HepG2 (cell line): ENCODE measurements at regions not wholly inside any gene's neighbourhood (a gene's known extent, or its start where the extent isn't known, plus 50 kb on each side); places are given as distances from the start of the nearest gene placed in this dataset.

Experiments
- ATAC-seq: fragments of 200-7000 bp; cut with Tn5 transposase; 3 replicates; pipeline ENCODE4 v1.9.1; 2020; ENCODE audit warnings: mild to moderate bottlenecking, moderate library complexity
- BruUV-seq: library from RNA; stranded (reverse); fragments of 400-500 nt; replicated peaks from 2 replicates; lab custom pipeline; 2021; lab: Mats Ljungman, UMichigan
- CTCF ChIA-PET: fragments of 300-600 bp; formaldehyde crosslinking; extraction: SDS; loops from one replicate; lab custom pipeline; 2021; ENCODE audit warnings: low total read pairs, inconsistent platforms, low intra/inter-chr PET ratio; lab: Yijun Ruan, JAX
- POLR2A ChIA-PET: fragments of 350-600 bp; sonication (Branson Sonifier 250); formaldehyde crosslinking; loops from one replicate; lab custom pipeline; 2020; ENCODE audit warnings: antibody characterized with exemption, inconsistent platforms; lab: Yijun Ruan, JAX
- DNase-seq: peaks from one replicate; pipeline ENCODE4 v3.0.0-alpha.2; 2015; ENCODE audit warnings: low spot score
- FAIRE-seq: peaks from 3 replicates; lab custom pipeline; 2011; peaks lifted over from hg19 to GRCh38; lab: Jason Lieb, UNC
- H2AFZ ChIP-seq: one replicate; pipeline ENCODE4 v1.6.1; 2011; ENCODE audit warnings: low read length, inconsistent platforms
- H3K27ac ChIP-seq: fragments of 300-600 bp; 3 replicates; pipeline ENCODE4 v1.8.0; 2011; ENCODE audit warnings: mixed run types, mild to moderate bottlenecking, mixed read lengths, low read length, inconsistent platforms; ENCODE audit not compliant: insufficient read depth; ENCODE audit errors: extremely low read length
- H3K27me3 ChIP-seq, 2 experiments: fragments of 200-600 bp in 1 of 2; 2 replicates in 1 of 2; 3 replicates in 1 of 2; pipeline versions ENCODE4 v1.6.0 to v1.8.0; 2011; ENCODE audit warnings: low read length in 2 of 2, mild to moderate bottlenecking in 2 of 2, moderate library complexity in 2 of 2, inconsistent platforms in 1 of 2; ENCODE audit not compliant: insufficient read depth in 2 of 2, control insufficient read depth in 1 of 2
- H3K36me3 ChIP-seq, 2 experiments: fragments of 200-600 bp in 1 of 2; replicated peaks in 1 of 2; 2 replicates in 1 of 2; 3 replicates in 1 of 2; pipeline versions ENCODE4 v1.5.1 to v1.8.0; 2011; ENCODE audit warnings: low read length in 2 of 2, inconsistent platforms in 1 of 2; ENCODE audit not compliant: insufficient read depth in 2 of 2, control insufficient read depth in 1 of 2
- H3K4me1 ChIP-seq: 2 replicates; pipeline ENCODE4 v1.5.1; 2012; ENCODE audit warnings: low read length, inconsistent platforms; ENCODE audit not compliant: insufficient read depth
- H3K4me2 ChIP-seq: 2 replicates; pipeline ENCODE4 v1.6.0; 2011; ENCODE audit warnings: low read depth, low read length, inconsistent platforms
- H3K4me3 ChIP-seq, 3 experiments: fragments of 200-600 bp in 1 of 3; sonication (generic), shearing (Covaris generic) in 1 of 3; replicated peaks in 1 of 3; 2 replicates each; pipeline ENCODE4 v1.5.1; 2011 to 2016; ENCODE audit warnings: low read length in 3 of 3, inconsistent platforms in 2 of 3, low read depth in 2 of 3, mild to moderate bottlenecking in 2 of 3, control low read depth in 1 of 3, mixed read lengths in 1 of 3; ENCODE audit not compliant: insufficient read depth in 1 of 3
- H3K79me2 ChIP-seq: one replicate; pipeline ENCODE4 v1.6.1; 2011; ENCODE audit warnings: low read length, inconsistent platforms; ENCODE audit not compliant: insufficient read depth
- H3K9ac ChIP-seq: 2 replicates; pipeline ENCODE4 v1.6.0; 2011; ENCODE audit warnings: mild to moderate bottlenecking, low read depth, low read length, inconsistent platforms; ENCODE audit not compliant: insufficient read depth
- H3K9me3 ChIP-seq: 2 replicates; pipeline ENCODE4 v1.5.1; 2012; ENCODE audit warnings: mild to moderate bottlenecking, low read length
- H4K20me1 ChIP-seq: 2 replicates; pipeline ENCODE4 v1.6.0; 2011; ENCODE audit warnings: inconsistent platforms, mild to moderate bottlenecking, low read length, moderate library complexity; ENCODE audit not compliant: insufficient read depth
- MIXL1 ChIP-seq: IDR thresholded peaks from 2 replicates; pipeline ENCODE4 v1.6.1; 2016
- NFE2 ChIP-seq: sonication (generic); formaldehyde crosslinking; IDR thresholded peaks from 2 replicates; pipeline ENCODE4 v1.4.0; 2020; ENCODE audit warnings: missing genetic modification reagents
- PCBP1 ChIP-seq: fragments of 200-400 bp; formaldehyde crosslinking; IDR thresholded peaks from 2 replicates; pipeline ENCODE4 v1.6.1; 2017; ENCODE audit warnings: mild to moderate bottlenecking, low read depth, low read length, borderline replicate concordance
- SMARCC2 ChIP-seq: fragments of 450-650 bp; IDR thresholded peaks from 2 replicates; pipeline ENCODE4 v1.6.1; 2017; ENCODE audit warnings: antibody characterized with exemption, mild to moderate bottlenecking
- ZNF136 ChIP-seq: sonication (generic); formaldehyde crosslinking; IDR thresholded peaks from 2 replicates; pipeline ENCODE4 v1.8.1; 2022; ENCODE audit warnings: low read depth, mild to moderate bottlenecking, moderate library complexity, missing genetic modification reagents
- ZNF207 ChIP-seq: fragments of 450-650 bp; IDR thresholded peaks from 2 replicates; pipeline ENCODE4 v1.6.1; 2016; ENCODE audit warnings: antibody characterized with exemption, borderline replicate concordance
- ZNF326 ChIP-seq: sonication (generic); formaldehyde crosslinking; IDR thresholded peaks from 2 replicates; pipeline ENCODE4 v1.4.0; 2020; ENCODE audit warnings: missing genetic modification reagents, borderline replicate concordance
- ZNF589 ChIP-seq: sonication (generic); formaldehyde crosslinking; conservative IDR thresholded peaks from 2 replicates; pipeline ENCODE4 v1.8.0; 2022; ENCODE audit warnings: mild to moderate bottlenecking, moderate library complexity, missing genetic modification reagents
- ZNF660 ChIP-seq: sonication (generic); formaldehyde crosslinking; IDR thresholded peaks from 2 replicates; pipeline ENCODE4 v1.5.1; 2020; ENCODE audit warnings: mild to moderate bottlenecking, low read depth, missing genetic modification reagents, borderline replicate concordance
- ZNF670 ChIP-seq: sonication (generic); formaldehyde crosslinking; IDR thresholded peaks from 2 replicates; pipeline ENCODE4 v1.8.0; 2022; ENCODE audit warnings: mild to moderate bottlenecking, missing genetic modification reagents, borderline replicate concordance
- WGBS: methylation state at CpG from one replicate; pipeline ENCODE4 v1.1.6; 2017; ENCODE audit warnings: low lambda C conversion rate; 5-methylcytosine and 5-hydroxymethylcytosine counted together
- in situ Hi-C: cut with HindIII; loops from 2 replicates; pipeline ENCODE4 v1.10.0; 2017; ENCODE audit warnings: low pct_unique_long_range_greater_than_20kb; ENCODE audit not compliant: extremely low pct_ligation_motif_present
- intact Hi-C: fragments of 100-400 bp; cut with micrococcal nuclease; formaldehyde crosslinking; loops from one replicate; pipeline ENCODE4 v1.10.0; 2022; ENCODE audit not compliant: unreplicated experiment
- TF ChIP-seq, protein P1 (sequence below): sonication (generic); formaldehyde crosslinking; IDR thresholded peaks from 2 replicates; pipeline ENCODE4 v1.8.0; 2022; ENCODE audit warnings: missing genetic modification reagents, mild to moderate bottlenecking, inconsistent platforms, borderline replicate concordance

DNA sequence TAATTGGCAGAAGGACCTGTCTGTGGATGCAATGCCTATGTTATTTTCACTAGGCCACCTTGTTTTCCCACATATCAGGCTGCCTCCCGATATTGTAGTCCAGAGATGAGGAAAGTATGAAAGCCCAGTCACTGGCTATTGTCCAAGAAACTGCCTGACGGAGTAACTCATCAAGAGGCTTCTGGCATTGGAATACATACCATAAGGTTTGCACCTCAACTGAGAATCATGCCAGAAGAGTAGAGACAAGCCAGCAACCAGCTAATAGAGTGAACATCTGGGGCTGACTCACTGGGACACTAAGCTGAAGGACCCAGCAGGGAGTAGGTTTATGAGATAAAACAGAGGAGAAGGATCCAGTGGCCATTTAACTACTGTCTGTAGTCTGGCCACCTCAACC, 137.2 kb upstream of the FST start:
- no peaks in the 10 kb centered on the region for H4K20me1 ChIP-seq
- no peak overlapping the region for H3K4me3 ChIP-seq
- no peaks in the 10 kb centered on the region for H3K9me3 ChIP-seq
- peaks cover 12% of the 10 kb centered on the region; the same call in 1 of the 2 replicates for H3K4me1 ChIP-seq
- DNase-seq (no peak), ATAC-seq (no peak), FAIRE-seq (no peak)
- no peak overlapping the region for H3K27ac ChIP-seq
- no peaks in the 10 kb centered on the region for H3K36me3 ChIP-seq
- no peak overlapping the region for H2AFZ ChIP-seq
- ChIA-PET POLR2A (no interaction called here), CTCF (no interaction called here)
- H3K9ac ChIP-seq: no peak overlapping the region
- in situ Hi-C loops (no loop called here), intact Hi-C loops (no loop called here)
- H3K4me2 ChIP-seq: no peak overlapping the region
- no TSS peak for BruUV-seq
- H3K27me3 ChIP-seq: no peaks in the 10 kb centered on the region
- H3K79me2 ChIP-seq: no peaks in the 10 kb centered on the region
- TF ChIP-seq ZNF670 (CRISPR knock-in tag) (no peak), ZNF660 (CRISPR knock-in tag) (no peak), NFE2 (CRISPR knock-in tag) (no peak), SMARCC2 (no peak), ZNF589 (no peak), ZNF207 (no peak), PCBP1 (no peak), ZNF326 (CRISPR knock-in tag) (no peak), MIXL1 (CRISPR knock-in tag) (no peak), ZNF136 (CRISPR knock-in tag) (no peak)
- TF ChIP-seq, protein P1, sequence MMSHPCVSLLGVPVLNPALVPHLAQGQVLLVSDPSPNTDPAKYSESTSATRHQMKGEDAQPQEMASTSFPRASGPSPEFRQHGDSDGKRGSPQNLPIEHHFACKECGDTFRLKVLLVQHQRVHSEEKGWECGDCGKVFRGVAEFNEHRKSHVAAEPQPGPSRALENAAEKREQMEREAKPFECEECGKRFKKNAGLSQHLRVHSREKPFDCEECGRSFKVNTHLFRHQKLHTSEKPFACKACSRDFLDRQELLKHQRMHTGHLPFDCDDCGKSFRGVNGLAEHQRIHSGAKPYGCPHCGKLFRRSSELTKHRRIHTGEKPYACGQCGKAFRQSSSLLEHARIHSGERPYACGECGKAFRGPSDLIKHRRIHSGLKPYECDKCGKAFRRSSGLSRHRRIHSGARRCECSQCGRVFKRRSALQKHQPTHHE (CRISPR knock-in tag): no peak
- 0% methylated on average over 2 of the region's 2 CpGs for WGBS
